ENCODE measurements at regions not wholly inside any gene's neighbourhood (a gene's known extent, or its start where the extent isn't known, plus 50 kb on each side); places are given as distances from the start of the nearest gene placed in this dataset.

- no peaks in the 10 kb centered on the region for H3K36me3 Mint-ChIP-seq (ENCODE audit: low read depth)
- peaks cover 48% of the 10 kb centered on the region for H3K27me3 Mint-ChIP-seq (ENCODE audit: low read depth)
- no peak overlapping the region for H3K27ac Mint-ChIP-seq
- intact Hi-C loops (cut with micrococcal nuclease) = no loop called here
- no peaks in the 10 kb centered on the region for H3K4me1 Mint-ChIP-seq (ENCODE audit: low read depth)
- no peaks in the 10 kb centered on the region for H3K9me3 Mint-ChIP-seq
- no peak for DNase-seq (ENCODE audit: low spot score)
- no peak overlapping the region for H3K4me3 Mint-ChIP-seq (ENCODE audit: low read depth)
Observed at GRCh38 chr7:26054386-26054785, 97.6 kb upstream of the NFE2L3 start.

GRCh38 chr7:26055241-26055640 lies 96.8 kb upstream of the NFE2L3 start:
- no peaks in the 10 kb centered on the region for H3K36me3 Mint-ChIP-seq (ENCODE audit: low read depth)
- no peak overlapping the region for H3K27ac Mint-ChIP-seq
- no peak overlapping the region for H3K4me3 Mint-ChIP-seq (ENCODE audit: low read depth)
- no peaks in the 10 kb centered on the region for H3K4me1 Mint-ChIP-seq (ENCODE audit: low read depth)
- no peak for DNase-seq (ENCODE audit: low spot score)
- no peaks in the 10 kb centered on the region for H3K9me3 Mint-ChIP-seq
- peaks cover 43% of the 10 kb centered on the region for H3K27me3 Mint-ChIP-seq (ENCODE audit: low read depth)
- intact Hi-C loops (cut with micrococcal nuclease) = no loop called here

GRCh38 chr7:26060733-26061677 lies 91.0 kb upstream of the NFE2L3 start:
- DNase-seq (ENCODE audit: low spot score) = no peak
- Mint-ChIP-seq H3K27ac (no peak overlapping the region), H3K27me3 (ENCODE audit: low read depth) (peaks cover 15% of the 10 kb centered on the region), H3K36me3 (ENCODE audit: low read depth) (no peaks in the 10 kb centered on the region), H3K4me3 (ENCODE audit: low read depth) (no peak overlapping the region), H3K4me1 (ENCODE audit: low read depth) (peaks cover 17% of the 10 kb centered on the region), H3K9me3 (no peaks in the 10 kb centered on the region)
- intact Hi-C loops (cut with micrococcal nuclease) = loop anchor here (1.0 to 5.0 kb wide), 2 partner anchors 109 to 169 kb away; no protein-coding TSS in a partner anchor

GRCh38 chr7:26061678-26062603 lies 90.1 kb upstream of the NFE2L3 start:
- Mint-ChIP-seq H3K27me3 (ENCODE audit: low read depth) (peaks cover 16% of the 10 kb centered on the region), H3K27ac (no peak overlapping the region), H3K4me3 (ENCODE audit: low read depth) (no peak overlapping the region), H3K9me3 (no peaks in the 10 kb centered on the region), H3K4me1 (ENCODE audit: low read depth) (peaks cover 17% of the 10 kb centered on the region), H3K36me3 (ENCODE audit: low read depth) (no peaks in the 10 kb centered on the region)
- peak; percentile 43 for DNase-seq (ENCODE audit: low spot score)
- intact Hi-C loops (cut with micrococcal nuclease) = loop anchor here (1.0 to 5.0 kb wide), 2 partner anchors 110 to 170 kb away; no protein-coding TSS in a partner anchor

GRCh38 chr7:26065652-26066051 lies 86.3 kb upstream of the NFE2L3 start:
- H3K27me3 Mint-ChIP-seq (ENCODE audit: low read depth) = peaks cover 11% of the 10 kb centered on the region
- H3K4me3 Mint-ChIP-seq (ENCODE audit: low read depth) = no peak overlapping the region
- no peaks in the 10 kb centered on the region for H3K9me3 Mint-ChIP-seq
- H3K36me3 Mint-ChIP-seq (ENCODE audit: low read depth) = no peaks in the 10 kb centered on the region
- intact Hi-C loops (cut with micrococcal nuclease) = no loop called here
- no peak for DNase-seq (ENCODE audit: low spot score)
- no peak overlapping the region for H3K27ac Mint-ChIP-seq
- peaks cover 16% of the 10 kb centered on the region for H3K4me1 Mint-ChIP-seq (ENCODE audit: low read depth)

GRCh38 chr7:26066736-26067135 lies 85.3 kb upstream of the NFE2L3 start:
- intact Hi-C loops (cut with micrococcal nuclease) = no loop called here
- H3K27me3 Mint-ChIP-seq (ENCODE audit: low read depth) = peaks cover 13% of the 10 kb centered on the region
- H3K9me3 Mint-ChIP-seq = no peaks in the 10 kb centered on the region
- H3K36me3 Mint-ChIP-seq (ENCODE audit: low read depth) = no peaks in the 10 kb centered on the region
- peaks cover 7% of the 10 kb centered on the region for H3K4me1 Mint-ChIP-seq (ENCODE audit: low read depth)
- no peak for DNase-seq (ENCODE audit: low spot score)
- no peak overlapping the region for H3K4me3 Mint-ChIP-seq (ENCODE audit: low read depth)
- H3K27ac Mint-ChIP-seq = no peak overlapping the region

- intact Hi-C loops (cut with micrococcal nuclease) = no loop called here
- H3K4me1 Mint-ChIP-seq (ENCODE audit: low read depth) = no peaks in the 10 kb centered on the region
- no peak for DNase-seq (ENCODE audit: low spot score)
- no peak overlapping the region for H3K4me3 Mint-ChIP-seq (ENCODE audit: low read depth)
- H3K9me3 Mint-ChIP-seq = no peaks in the 10 kb centered on the region
- no peak overlapping the region for H3K27ac Mint-ChIP-seq
- H3K36me3 Mint-ChIP-seq (ENCODE audit: low read depth) = no peaks in the 10 kb centered on the region
- H3K27me3 Mint-ChIP-seq (ENCODE audit: low read depth) = peaks cover 22% of the 10 kb centered on the region
Observed at GRCh38 chr7:26070290-26070689, 81.7 kb upstream of the NFE2L3 start.

- Mint-ChIP-seq H3K36me3 (ENCODE audit: low read depth) (no peaks in the 10 kb centered on the region), H3K27me3 (ENCODE audit: low read depth) (peaks cover 29% of the 10 kb centered on the region), H3K27ac (no peak overlapping the region)
Observed at GRCh38 chr7:26071622-26072456, 80.2 kb upstream of the NFE2L3 start.

GRCh38 chr7:26073041-26073440 lies 79.0 kb upstream of the NFE2L3 start:
- Mint-ChIP-seq H3K27ac (no peak overlapping the region), H3K9me3 (no peaks in the 10 kb centered on the region), H3K36me3 (ENCODE audit: low read depth) (no peaks in the 10 kb centered on the region), H3K4me3 (ENCODE audit: low read depth) (no peak overlapping the region), H3K4me1 (ENCODE audit: low read depth) (no peaks in the 10 kb centered on the region), H3K27me3 (ENCODE audit: low read depth) (peaks cover 36% of the 10 kb centered on the region)
- DNase-seq (ENCODE audit: low spot score) = no peak
- intact Hi-C loops (cut with micrococcal nuclease) = no loop called here

More at GRCh38 chr7:26071622-26072456, 80.2 kb upstream of the NFE2L3 start:
- no peak for DNase-seq (ENCODE audit: low spot score)
- H3K9me3 Mint-ChIP-seq = no peaks in the 10 kb centered on the region
- H3K4me1 Mint-ChIP-seq (ENCODE audit: low read depth) = no peaks in the 10 kb centered on the region
- intact Hi-C loops (cut with micrococcal nuclease) = no loop called here
- H3K4me3 Mint-ChIP-seq (ENCODE audit: low read depth) = no peak overlapping the region

- H3K9me3 Mint-ChIP-seq = no peaks in the 10 kb centered on the region
- peaks cover 46% of the 10 kb centered on the region for H3K27me3 Mint-ChIP-seq (ENCODE audit: low read depth)
- no peak overlapping the region for H3K4me3 Mint-ChIP-seq (ENCODE audit: low read depth)
- H3K4me1 Mint-ChIP-seq (ENCODE audit: low read depth) = peaks cover 5% of the 10 kb centered on the region
- intact Hi-C loops (cut with micrococcal nuclease) = no loop called here
- no peak overlapping the region for H3K27ac Mint-ChIP-seq
- H3K36me3 Mint-ChIP-seq (ENCODE audit: low read depth) = no peaks in the 10 kb centered on the region
- no peak for DNase-seq (ENCODE audit: low spot score)
Observed at GRCh38 chr7:26074919-26075318, 77.1 kb upstream of the NFE2L3 start.

GRCh38 chr7:26076691-26077090 lies 75.3 kb upstream of the NFE2L3 start:
- peaks cover 5% of the 10 kb centered on the region for H3K4me1 Mint-ChIP-seq (ENCODE audit: low read depth)
- intact Hi-C loops (cut with micrococcal nuclease) = no loop called here
- no peaks in the 10 kb centered on the region for H3K9me3 Mint-ChIP-seq
- H3K36me3 Mint-ChIP-seq (ENCODE audit: low read depth) = no peaks in the 10 kb centered on the region
- H3K27ac Mint-ChIP-seq = no peak overlapping the region
- peaks cover 56% of the 10 kb centered on the region for H3K27me3 Mint-ChIP-seq (ENCODE audit: low read depth)
- H3K4me3 Mint-ChIP-seq (ENCODE audit: low read depth) = no peak overlapping the region
- no peak for DNase-seq (ENCODE audit: low spot score)

Data from activated T-helper 2 cell treated with anti-CD3 and anti-CD28 coated beads, Interferon-gamma antibody, Interleukin-2, Interleukin-4, amounts not matched to agents 10 μg/mL and 5 μg/mL and 100 μg/mL, durations not matched to agents 14 hours and 24 hours and 36 hours (primary cell).